CD4-positive, alpha-beta T cell treated with Interleukin-1 beta for 1 hour (primary cell): ENCODE measurements at regions not wholly inside any gene's neighbourhood (a gene's known extent, or its start where the extent isn't known, plus 50 kb on each side); places are given as distances from the start of the nearest gene placed in this dataset.

ENCODE experiments used
- DNase-seq, 2 donors: peaks; one replicate each; pipeline ENCODE4 v3.0.0-alpha.2; 2020 to 2022

DNA sequence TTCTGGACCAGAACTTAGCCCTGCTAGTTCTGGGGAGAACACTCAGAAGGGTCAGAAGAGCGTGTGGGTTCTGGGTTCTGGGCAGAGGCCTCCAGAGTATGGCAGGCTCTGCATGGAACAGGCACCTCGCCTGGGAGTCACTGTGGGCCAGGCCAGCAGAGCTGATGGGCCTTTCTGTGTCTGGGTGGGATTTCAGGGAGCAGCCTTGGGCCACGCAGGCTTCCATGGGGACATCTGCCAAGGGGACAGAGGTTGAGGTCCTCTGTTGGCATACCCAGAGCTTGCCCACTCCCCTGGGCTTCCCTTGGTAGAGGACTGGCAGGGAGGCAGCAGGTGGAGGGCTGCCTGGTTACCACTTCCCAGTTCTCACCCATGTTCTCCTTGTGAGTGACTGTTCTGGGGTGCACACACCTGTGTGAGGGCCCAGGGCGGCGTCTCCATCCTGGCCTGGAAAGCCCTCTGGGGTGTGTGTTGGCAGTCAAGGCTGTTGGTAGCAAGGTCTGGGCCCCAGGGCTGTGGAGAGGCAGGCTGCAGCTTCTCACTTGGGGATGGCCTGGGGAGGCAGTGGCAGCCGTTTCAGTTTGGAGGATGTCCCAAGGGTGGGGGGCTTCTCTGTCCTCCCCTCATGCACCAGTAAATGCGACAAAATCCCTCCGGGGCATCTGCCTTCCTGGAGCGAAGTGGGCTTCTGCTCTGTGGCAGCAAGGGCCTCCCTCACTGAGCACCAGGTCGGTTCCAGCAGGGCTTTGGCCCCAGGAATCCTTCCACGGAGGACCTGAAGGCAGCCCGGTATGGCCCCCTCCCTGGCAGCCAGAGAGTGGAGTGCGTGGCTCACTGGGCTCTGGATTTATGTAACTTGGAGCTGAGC, 74.6 kb upstream of the HDAC4 start:
- no peak for DNase-seq

DNA sequence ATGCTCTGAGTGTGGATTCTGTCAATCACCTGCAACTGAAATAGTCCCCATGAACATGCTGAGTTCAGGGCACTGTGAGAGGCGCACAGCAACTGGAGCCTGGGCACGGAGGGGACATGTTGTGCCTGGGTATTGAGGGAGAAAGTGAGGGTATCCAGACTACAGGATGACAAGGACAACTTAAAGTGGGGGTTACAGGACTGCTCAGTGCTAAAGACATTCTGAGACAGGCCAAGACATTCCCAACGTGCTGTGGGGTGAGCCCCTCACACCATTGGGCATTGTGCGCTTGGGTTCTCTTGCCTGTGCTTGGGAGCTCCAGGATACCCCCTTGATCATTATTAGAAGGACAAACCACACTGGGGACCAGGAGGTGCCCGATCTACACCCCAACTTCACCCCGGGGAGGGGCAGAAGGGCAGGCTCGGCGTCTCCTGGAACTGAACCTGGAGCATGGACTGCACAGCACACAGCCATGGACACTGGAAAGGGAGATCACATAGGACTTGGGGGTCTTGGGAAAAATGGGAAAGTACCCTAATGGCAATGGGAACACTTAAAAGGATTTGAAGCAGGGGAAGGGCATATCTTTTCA, 72.5 kb upstream of the HDAC4 start:
- no peak for DNase-seq

DNA sequence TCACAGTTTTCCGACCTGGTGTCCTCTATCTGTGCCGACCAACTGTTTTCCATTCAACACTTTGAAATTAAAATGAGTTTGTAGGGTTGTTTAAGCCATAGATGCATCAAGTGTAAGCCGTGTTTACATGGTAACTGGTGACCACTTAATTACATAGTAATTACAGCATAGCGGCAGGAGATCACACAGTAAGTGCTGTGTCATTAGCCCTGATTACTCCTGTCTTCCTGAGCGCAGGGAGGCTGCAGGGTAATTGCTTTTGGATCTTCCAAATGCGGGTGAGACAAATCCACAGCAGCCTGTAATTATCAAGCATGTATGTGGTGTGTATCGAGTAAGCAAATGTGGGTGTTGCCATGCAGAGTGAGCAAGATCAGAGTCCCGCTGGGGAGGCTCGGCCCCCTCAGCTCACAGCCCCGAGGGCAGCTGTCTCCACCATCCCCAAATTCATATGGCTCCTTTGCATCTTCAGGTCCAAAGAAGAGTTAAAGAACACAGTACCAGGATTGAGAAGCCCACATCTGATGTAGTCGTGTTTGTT, 71.5 kb upstream of the HDAC4 start:
- no peak for DNase-seq

DNA sequence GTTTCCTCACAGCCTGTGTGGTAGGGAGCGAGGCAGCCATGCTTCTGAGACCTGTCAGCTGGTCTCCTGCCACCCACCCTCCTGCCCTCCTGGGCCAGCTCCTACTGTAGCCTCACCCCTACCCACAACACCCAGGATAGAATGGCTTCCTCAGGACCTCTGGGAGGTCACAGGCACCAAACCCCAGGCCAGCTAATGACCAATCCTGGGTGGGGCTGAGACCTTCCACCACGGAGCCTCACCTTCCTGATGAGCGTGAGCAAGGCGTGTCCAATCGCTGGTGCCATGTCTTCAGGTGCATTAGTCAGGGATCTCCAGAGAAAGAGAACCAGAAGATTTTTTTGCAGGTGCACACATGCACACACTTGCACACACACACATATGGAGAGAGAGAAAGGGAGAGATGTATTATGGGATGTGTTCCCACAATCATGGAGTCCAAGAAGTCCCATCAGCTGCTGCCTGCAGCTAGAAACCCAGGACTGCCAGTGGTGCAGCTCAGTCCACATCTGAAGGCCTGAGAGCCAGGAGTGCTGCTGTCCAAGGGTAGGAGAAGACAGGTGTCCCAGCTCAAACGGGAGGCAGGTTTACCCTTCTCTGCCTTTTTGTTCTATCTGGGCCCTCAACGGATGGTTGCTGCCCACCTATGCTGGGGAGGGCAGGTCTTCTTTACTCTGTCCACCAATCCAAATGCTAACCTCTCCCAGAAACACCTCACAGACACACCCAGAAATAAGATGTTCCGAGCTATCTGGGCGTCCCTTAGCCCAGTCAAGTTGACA, 70.4 kb upstream of the HDAC4 start:
- no peak for DNase-seq

DNA sequence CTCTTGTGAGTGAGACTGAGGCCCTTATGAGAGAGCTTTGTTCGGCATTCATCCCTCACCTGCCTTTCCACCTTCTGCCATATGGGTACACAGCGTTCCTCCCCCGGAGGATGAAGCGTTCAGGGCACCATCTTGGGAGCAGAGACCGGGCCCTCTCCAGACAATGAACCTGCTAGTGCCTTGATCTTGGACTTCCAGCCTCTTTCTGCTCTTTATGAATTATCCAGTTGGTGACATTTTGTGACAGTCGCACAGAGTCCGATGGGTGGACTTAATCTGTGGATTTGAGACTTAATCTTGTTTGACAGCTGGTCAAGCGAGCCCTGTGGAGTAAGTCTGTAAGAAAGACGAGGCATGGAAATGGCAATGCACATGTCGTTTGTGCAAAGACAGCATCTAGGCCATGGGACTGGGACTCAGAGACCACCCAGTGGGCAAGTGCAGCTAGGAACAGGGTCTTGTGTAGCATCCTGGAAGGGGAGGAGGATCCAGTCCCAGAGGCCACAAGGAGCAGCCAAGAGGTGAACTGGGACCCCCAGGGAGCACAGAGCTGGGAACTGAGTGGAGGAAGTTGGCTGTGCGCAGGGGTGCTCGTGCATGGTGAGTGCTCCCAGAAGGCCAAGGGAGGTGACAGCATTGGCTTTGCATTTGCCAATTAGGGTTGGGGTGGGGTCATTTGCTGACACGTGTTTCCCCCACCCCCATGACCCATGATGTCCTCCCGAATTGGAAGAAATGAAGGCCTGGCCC, 69.5 kb upstream of the HDAC4 start:
- no peak for DNase-seq

DNA sequence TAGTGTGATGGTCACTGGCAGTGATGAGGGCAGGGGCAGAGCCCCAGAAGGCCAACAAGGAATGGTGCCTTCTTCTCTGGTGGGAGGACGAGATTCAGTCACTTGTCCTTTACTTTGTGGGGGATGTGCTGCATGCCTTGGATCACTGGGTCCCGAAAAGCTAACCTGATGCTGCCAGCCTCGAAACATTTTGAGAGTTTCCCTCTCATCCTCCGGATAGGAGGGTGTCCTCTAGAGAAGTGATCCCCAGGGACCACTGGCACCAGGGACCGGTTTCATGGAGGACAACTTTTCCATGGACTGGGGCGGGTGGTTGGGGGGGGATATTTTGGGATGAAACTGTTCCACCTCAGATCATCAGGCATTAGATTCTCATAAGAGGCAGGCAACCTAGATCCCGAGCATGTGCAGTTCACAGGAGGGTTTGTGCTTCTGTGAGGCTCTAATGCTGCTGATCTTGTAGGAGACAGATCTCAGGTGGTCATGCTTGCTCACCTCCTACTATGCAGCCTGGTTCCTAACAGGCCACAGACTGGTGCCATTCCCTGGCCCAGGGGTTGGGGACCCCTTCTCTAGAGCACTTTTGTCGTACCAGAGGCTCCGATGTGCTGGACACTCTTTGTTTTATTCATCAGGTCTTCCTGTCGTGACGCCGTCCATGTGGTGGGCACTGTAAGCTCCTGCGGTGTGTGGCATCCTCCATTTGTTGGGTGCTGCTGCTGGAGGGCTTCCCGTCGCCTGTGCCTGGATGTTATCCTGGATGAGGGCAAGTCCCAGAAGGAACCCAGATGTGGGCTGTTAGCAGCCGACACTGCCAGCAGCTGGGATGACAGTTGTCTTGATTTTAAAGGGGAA, 68.5 kb upstream of the HDAC4 start:
- DNase-seq = no peak

DNA sequence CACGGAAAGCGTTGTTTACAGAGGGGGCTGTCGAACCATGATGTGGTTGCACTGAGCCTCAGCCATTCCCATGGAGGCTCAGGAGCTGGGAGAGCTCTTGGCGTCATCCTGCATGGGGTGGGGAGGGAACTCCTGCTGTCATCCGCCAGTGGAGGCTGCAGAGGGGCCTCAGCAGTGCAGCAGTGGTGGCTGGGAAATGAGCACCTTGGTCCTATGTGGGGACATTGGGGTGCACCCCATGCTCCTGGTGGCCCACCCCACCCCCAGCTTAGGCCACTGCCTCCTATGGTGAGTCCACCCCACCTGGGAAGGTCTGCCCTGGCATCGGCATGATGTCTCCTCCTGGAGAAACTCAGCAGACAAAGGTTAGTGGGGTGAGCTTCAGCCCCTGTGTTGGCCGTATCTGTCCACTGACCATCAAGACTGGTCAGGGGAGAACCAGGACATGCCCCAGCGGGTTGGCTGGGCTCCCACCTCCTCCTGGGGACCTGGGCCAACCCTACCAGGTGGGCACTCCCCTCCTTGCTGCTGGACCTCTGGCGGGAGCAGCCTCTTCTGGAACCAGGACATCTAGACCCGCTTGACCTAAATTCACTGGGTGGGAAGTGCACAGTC, 67.8 kb upstream of the HDAC4 start:
- DNase-seq = no peak

DNA sequence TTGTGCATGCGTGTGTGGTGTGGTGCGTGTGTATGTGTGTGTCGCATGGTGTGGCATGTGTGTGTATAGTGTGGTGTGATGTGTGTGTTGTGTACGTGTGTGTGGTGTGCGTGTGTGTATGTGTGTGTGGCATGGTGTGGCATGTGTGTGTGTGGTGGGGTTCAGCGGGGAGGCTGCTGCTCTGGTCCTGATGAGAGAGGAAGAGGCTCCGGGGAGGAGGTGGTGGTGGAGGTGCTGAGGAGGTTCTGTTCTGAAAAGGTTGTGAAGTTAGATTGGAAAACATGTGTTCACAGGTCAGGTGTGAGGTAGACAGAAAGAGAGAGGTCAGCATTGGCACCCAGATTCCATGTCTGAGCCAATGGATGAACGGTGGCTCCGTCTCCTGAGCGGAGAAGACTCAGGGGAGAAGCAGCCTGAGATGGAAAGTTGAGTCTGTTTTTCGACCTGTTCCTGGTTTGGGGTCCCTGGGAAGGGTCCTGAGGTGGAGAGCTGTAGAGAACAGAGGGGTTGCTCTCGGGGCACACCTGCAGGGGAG, 67.2 kb upstream of the HDAC4 start:
- no peak for DNase-seq

DNA sequence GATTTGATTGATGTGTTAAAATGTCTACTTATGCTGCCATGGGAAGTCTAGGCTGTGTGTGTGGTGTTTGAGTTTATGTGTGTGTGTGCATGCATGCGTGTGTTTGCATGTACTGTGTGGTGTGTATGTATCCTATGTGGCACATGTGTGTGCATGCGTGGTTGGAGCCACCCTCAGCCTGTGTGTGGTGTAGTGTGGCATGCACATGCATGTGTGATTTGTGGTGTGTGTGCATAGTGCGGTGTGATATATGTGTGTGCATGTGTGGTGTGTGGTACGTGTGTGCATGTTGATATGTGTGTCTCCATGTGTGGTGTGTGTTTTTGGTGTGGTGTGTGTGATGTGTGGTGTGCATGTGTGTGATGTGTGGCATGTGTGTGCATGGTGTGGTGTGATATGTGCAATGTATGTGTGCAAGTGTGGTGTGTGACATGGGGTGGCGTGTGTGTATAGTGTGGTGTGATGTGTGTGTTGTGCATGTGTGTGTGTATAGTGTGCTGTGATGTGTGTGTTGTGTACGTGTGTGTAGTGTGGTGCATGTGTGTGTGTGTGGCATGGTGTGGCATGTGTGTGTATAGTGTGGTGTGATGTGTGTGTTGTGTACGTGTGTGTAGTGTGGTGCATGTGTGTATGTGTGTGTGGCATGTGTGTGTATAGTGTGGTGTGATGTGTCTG, 66.6 kb upstream of the HDAC4 start:
- no peak for DNase-seq

DNA sequence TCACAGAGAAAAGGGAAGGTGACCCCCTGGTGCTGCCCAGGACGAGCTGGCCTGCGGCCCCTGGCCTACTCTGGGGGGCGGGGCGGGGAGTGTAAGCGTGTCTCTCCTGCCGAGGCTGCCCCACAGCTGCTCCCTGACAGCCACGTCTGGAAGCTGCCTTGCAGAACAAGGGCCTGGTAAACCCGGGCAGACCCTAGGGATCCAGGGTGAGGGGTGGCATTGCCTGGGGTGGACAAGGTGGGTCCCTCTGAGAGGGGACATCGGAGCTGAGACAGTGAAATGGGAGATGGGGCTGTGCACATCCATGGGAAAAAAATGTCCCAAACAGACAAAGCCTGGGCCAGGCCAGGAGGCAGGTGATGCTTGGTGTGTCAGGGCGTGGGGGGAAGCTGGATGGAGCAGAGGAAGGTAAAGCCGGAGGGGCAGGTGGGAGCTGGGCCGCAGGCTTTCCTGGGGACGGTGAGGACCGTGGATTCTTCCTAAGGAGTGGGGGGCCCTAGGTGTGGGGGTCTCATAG, 66.0 kb upstream of the HDAC4 start:
- DNase-seq = no peak

DNA sequence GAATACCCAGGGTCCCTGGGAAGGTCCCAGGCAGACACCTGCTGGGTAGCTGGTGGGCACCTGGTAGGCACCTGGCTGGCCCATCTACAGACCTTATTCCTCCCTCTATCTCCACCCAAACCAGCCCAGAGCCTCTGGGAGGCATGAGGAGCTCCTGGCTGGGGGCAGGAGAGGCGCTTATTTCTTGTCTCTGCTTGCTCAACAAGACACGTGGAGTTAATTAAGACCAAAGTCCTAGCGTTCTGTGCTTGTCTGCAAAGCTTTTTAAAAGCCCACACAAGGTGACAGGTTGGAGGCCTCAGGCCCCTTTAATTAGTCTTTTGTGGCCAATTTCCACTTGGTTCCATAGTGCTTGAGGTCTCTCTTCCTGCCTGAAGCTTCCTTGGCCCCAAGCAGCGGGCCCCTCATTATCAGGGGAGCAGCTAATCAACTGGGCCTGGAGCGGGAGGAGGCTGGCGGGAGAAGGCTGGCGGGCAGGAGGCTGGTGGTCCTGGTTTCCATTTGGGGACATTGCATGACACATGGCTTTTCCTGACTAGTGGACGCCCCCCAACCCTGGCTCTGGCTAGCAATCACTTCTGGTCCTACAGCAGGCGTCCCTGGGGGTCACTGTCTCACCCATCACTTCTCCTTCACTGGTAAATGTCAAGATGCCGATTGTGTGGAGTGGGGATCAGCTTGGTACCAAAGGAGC, 65.4 kb upstream of the HDAC4 start:
- no peak for DNase-seq

DNA sequence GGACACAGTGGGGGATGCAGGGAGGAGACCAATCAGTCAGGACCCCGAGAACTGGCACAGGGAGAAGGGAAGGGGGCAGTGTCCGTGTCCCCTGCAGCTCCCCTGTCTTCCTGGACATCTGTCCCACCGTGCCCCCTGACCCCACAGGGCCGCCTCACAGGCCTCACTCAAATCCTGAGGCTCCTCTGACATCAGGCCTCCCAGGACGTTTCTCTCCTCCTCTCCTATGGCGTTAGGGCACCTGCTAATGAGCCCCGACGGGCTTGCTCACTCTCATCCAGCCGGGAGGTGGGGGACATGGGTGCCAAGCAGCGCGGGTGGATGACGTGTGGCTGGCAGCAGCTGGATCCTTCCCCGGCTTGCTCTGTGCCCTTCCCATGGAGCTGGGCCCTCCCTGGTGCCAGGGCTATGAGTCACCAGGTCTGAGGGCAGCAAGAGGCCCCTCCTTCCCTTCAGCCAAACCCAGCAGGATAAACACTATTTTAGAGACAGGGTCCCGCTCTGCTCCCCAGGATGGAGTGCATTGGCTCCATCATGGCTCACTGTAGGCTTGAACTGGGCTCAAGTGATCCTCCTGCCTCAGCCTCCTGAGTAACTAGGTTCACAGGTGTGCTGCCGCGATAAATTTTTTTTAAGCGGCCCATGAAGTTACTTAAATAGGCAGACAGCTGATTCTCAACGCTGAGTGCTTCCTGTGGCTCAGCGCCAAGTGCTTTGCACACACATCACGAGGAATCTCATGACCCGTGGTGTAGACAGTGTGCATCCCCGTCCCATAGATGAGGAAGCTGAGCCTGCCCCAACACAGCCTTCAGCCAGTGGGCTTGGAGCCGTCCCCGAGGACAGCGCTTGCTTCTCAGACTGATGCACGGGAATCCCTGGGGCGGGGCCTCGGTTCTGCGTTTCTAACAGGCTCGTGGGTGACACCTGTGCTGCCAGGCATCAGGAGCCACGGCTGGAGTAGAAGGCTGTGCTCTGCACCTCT, 64.5 kb upstream of the HDAC4 start:
- DNase-seq = peak; percentile 3 to 81

DNA sequence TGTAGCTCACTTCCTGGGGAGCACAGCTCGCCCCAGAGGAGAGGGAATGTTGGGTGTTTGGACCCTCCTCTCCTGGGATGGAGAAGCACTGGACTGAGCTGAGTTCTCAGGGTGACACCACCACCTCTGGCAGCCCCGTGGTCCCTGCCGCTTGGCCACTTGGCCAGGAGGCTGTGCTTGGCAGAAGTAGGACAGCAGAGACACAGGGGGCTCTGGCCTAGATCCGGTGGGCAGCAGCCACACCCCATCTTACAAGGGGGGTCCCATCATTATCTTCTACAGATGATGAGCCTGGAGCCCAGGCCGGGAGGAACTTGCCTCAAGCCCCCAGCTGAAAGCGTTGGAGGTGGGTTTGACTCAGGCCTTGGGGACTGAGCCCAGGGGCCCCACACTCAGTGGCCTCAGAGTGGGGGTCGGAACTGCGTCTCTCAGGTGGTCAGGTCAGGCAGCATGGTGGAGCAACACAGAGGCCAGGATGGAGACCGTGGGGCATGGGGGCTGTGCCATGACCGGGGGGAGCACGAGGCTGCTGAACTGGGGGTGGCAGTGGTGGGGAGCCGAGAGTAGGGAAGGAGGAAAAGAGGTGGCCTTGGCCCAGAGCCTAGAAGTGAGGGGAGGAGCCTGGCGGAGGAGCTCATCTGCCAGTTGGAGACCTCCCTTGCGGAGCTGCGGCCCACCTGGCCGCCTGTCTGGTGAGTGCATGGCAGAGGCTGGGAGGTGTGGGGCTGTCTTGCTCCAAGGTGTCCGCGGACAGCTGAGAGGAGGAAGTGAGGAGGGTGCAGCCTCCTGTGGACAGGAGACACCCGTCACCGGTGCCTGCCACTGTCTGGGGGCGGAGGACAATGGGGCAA, 63.6 kb upstream of the HDAC4 start:
- DNase-seq = no peak

DNA sequence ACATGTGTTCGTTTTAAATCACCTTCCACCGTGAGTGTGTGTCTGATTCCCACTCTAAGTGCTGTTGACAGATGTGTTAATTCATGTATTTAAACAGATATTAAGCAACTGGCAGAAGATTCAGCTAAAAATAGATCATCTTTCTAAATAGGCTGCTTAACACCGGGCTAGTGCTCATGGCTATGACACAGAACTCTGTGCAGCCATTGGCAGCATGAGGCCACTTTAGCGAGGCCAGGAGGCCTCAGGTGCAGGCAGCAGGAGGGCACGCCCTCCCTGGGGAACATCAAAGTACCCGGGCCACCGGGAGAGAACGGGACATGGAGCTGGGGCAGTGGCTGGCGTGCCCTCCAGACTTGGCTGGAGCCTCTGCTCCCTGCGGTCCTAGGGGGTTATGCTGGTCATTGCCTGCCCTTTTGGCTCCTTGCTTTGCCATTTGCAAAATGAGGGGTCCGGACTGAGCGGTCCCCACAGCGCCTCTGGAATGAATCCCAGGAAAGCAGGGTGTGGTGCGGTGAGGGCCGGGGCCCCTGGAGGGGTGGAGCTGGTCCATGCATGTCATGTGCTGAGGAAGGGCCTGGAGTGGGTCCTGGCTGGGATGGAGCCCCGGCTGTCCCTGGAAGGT, 62.8 kb upstream of the HDAC4 start:
- no peak for DNase-seq

DNA sequence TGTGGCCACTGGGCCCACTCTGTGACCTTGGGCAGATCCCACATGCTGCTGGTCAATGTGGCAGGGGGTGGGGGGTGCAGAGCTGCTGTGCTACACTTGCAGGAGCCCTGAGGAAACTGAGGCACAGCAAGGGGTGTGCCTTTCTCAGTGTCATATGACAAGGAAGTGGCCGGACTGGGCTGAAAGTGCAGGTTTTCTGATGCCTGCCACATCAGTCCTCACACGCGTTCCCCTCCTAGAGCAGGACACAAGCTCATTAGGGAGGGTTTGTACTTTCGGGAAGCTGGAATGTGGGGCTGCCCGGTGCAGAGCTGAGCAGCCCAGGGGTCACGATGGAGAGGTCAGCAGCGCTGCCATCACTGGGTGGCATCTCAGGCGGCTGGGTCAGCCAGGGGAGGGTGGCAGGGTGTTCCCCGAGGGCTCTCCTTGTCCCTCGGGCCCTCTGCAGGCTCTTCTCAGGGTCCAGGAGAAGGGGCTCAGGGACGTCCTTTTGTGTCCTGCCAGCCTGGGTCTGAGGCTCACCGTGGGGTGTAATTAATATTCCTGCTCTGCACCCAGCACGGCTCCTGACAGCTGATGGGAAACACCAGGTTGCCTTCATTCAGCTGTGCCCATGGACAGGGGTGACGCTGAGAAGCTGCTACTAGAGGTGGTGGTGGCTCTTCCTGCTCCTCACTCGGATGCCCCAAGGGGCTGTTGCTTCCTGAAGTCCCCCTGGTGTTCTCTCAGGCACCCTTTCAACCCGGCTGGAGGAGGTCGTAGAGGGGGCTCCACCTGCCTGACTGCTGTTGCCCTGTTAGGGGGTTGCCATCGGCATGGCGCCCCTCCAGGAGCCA, 62.1 kb upstream of the HDAC4 start:
- DNase-seq = no peak

DNA sequence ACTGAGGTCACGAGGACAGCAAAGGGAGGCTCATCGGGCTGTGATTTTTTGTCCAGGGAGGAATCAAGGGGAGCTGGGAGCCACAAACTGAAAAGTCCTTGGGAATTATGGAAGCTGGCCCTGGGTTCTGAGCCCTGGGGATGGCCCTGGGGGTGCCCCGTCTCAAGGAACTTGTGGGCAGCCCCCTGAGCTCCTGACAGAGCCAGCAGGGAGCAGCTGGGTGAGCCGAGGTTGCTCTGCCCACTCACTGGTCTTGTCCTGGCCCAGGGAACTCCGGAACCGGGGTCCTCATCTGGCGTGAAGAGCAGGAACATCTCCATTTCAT, 61.3 kb upstream of the HDAC4 start:
- no peak for DNase-seq
